GM23338 (cell line): ENCODE measurements at regions not wholly inside any gene's neighbourhood (a gene's known extent, or its start where the extent isn't known, plus 50 kb on each side); places are given as distances from the start of the nearest gene placed in this dataset.
"Not testable (repeated sequence)": the region's sequence is repeated elsewhere in the genome, so short reads cannot be mapped to it uniquely, and the experiment has no call there.

Experiments
- ATAC-seq: fragments of 200-7000 bp; cut with Tn5 transposase; 3 replicates; pipeline ENCODE4 v1.9.1; 2020
- DNase-seq: peaks from one replicate; pipeline ENCODE4 v3.0.0-alpha.2; 2015; ENCODE audit warnings: low spot score
- H2AFZ ChIP-seq: fragments of 200-600 bp; sonication (generic); 2 replicates; pipeline ENCODE4 v1.8.0; 2016; ENCODE audit warnings: antibody characterized with exemption, mild to moderate bottlenecking, moderate library complexity
- H3F3A ChIP-seq: fragments of 200-600 bp; sonication (generic); replicated peaks from 2 replicates; pipeline ENCODE4 v1.8.0; 2017; ENCODE audit warnings: antibody characterized with exemption, mixed run types, low read depth
- H3K27ac ChIP-seq: fragments of 200-600 bp; sonication (generic); 2 replicates; pipeline ENCODE4 v1.6.1; 2016; ENCODE audit warnings: low read depth
- H3K27me3 ChIP-seq: fragments of 200-600 bp; sonication (generic); 2 replicates; pipeline ENCODE4 v1.8.0; 2016; ENCODE audit warnings: mild to moderate bottlenecking, mixed run types, moderate library complexity; ENCODE audit not compliant: insufficient read depth
- H3K36me3 ChIP-seq: fragments of 200-600 bp; sonication (generic); 2 replicates; pipeline ENCODE4 v1.8.0; 2016; ENCODE audit warnings: mild to moderate bottlenecking; ENCODE audit not compliant: insufficient read depth
- H3K4me1 ChIP-seq: fragments of 200-600 bp; sonication (generic); 2 replicates; pipeline ENCODE4 v1.8.0; 2016; ENCODE audit warnings: mild to moderate bottlenecking, moderate library complexity; ENCODE audit not compliant: insufficient read depth
- H3K4me2 ChIP-seq: fragments of 200-600 bp; sonication (generic); 2 replicates; pipeline ENCODE4 v1.7.1; 2017; ENCODE audit warnings: mixed run types
- H3K4me3 ChIP-seq: fragments of 200-600 bp; sonication (generic); 2 replicates; pipeline ENCODE4 v1.6.1; 2016; ENCODE audit warnings: mixed run types
- H3K79me2 ChIP-seq: fragments of 200-600 bp; sonication (generic); replicated peaks from 2 replicates; pipeline ENCODE4 v1.8.0; 2017; ENCODE audit warnings: mild to moderate bottlenecking; ENCODE audit not compliant: insufficient read depth
- H3K9me2 ChIP-seq: fragments of 200-600 bp; sonication (generic); 2 replicates; pipeline ENCODE4 v1.8.0; 2017; ENCODE audit not compliant: insufficient read depth
- H4K20me1 ChIP-seq: fragments of 200-600 bp; sonication (generic); replicated peaks from 2 replicates; pipeline ENCODE4 v1.8.0; 2017; ENCODE audit warnings: mild to moderate bottlenecking; ENCODE audit not compliant: insufficient read depth
- H3K27ac Mint-ChIP-seq: 2 replicates; pipeline ENCODE4 v1.8.0; 2020; ENCODE audit warnings: inconsistent platforms, mild to moderate bottlenecking, moderate library complexity, mixed read lengths
- H3K27me3 Mint-ChIP-seq: 3 replicates; pipeline ENCODE4 v1.8.0; 2022; ENCODE audit warnings: low read depth, mild to moderate bottlenecking, moderate library complexity, mixed read lengths, inconsistent platforms; ENCODE audit not compliant: insufficient read depth, poor library complexity
- H3K36me3 Mint-ChIP-seq: 3 replicates; pipeline ENCODE4 v1.8.0; 2021; ENCODE audit warnings: low read depth, mild to moderate bottlenecking, inconsistent platforms, moderate library complexity, mixed read lengths
- H3K4me1 Mint-ChIP-seq: 3 replicates; pipeline ENCODE4 v1.8.0; 2020; ENCODE audit warnings: mild to moderate bottlenecking, inconsistent platforms, mixed read lengths
- H3K4me3 Mint-ChIP-seq: 3 replicates; pipeline ENCODE4 v1.8.0; 2021; ENCODE audit warnings: moderate library complexity, mild to moderate bottlenecking, inconsistent platforms, mixed read lengths
- H3K9me3 Mint-ChIP-seq: 3 replicates; pipeline ENCODE4 v1.8.0; 2020; ENCODE audit warnings: moderate library complexity, mild to moderate bottlenecking, inconsistent platforms, mixed read lengths
- EZH2phosphoT487 ChIP-seq: fragments of 200-600 bp; sonication (generic); IDR thresholded peaks from one replicate; pipeline ENCODE4 v1.8.1; 2018; ENCODE audit warnings: antibody characterized with exemption; ENCODE audit not compliant: unreplicated experiment
- POLR2AphosphoS5 ChIP-seq: IDR thresholded peaks from 2 replicates; pipeline ENCODE4 v1.6.1; 2016; ENCODE audit warnings: antibody characterized with exemption, low read depth
- ZNF114 ChIP-seq: fragments of 250-450 bp; sonication (Bioruptor Pico); IDR thresholded peaks from 2 replicates; pipeline ENCODE4 v1.5.0; 2020; ENCODE audit warnings: mild to moderate bottlenecking, moderate library complexity
- TF ChIP-seq, protein P1 (sequence below): IDR thresholded peaks from one replicate; pipeline ENCODE4 v1.6.1; 2018; ENCODE audit warnings: antibody characterized with exemption; ENCODE audit not compliant: unreplicated experiment
- TF ChIP-seq, protein P2 (sequence below): IDR thresholded peaks from 2 replicates; pipeline ENCODE4 v1.6.1; 2016; ENCODE audit warnings: antibody characterized with exemption

- TF ChIP-seq ZNF114 (CRISPR knock-in tag) (no peak), EZH2phosphoT487 (no peak), POLR2AphosphoS5 (no peak)
- TF ChIP-seq, protein P1, sequence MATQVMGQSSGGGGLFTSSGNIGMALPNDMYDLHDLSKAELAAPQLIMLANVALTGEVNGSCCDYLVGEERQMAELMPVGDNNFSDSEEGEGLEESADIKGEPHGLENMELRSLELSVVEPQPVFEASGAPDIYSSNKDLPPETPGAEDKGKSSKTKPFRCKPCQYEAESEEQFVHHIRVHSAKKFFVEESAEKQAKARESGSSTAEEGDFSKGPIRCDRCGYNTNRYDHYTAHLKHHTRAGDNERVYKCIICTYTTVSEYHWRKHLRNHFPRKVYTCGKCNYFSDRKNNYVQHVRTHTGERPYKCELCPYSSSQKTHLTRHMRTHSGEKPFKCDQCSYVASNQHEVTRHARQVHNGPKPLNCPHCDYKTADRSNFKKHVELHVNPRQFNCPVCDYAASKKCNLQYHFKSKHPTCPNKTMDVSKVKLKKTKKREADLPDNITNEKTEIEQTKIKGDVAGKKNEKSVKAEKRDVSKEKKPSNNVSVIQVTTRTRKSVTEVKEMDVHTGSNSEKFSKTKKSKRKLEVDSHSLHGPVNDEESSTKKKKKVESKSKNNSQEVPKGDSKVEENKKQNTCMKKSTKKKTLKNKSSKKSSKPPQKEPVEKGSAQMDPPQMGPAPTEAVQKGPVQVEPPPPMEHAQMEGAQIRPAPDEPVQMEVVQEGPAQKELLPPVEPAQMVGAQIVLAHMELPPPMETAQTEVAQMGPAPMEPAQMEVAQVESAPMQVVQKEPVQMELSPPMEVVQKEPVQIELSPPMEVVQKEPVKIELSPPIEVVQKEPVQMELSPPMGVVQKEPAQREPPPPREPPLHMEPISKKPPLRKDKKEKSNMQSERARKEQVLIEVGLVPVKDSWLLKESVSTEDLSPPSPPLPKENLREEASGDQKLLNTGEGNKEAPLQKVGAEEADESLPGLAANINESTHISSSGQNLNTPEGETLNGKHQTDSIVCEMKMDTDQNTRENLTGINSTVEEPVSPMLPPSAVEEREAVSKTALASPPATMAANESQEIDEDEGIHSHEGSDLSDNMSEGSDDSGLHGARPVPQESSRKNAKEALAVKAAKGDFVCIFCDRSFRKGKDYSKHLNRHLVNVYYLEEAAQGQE, result no peak
- TF ChIP-seq, protein P2, sequence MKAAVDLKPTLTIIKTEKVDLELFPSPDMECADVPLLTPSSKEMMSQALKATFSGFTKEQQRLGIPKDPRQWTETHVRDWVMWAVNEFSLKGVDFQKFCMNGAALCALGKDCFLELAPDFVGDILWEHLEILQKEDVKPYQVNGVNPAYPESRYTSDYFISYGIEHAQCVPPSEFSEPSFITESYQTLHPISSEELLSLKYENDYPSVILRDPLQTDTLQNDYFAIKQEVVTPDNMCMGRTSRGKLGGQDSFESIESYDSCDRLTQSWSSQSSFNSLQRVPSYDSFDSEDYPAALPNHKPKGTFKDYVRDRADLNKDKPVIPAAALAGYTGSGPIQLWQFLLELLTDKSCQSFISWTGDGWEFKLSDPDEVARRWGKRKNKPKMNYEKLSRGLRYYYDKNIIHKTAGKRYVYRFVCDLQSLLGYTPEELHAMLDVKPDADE, result no peak
Observed at GRCh38 chr2:94622113-94622618, 249.1 kb upstream of the TEKT4 start (continued).

- H3K27me3 Mint-ChIP-seq, H3K9me3 Mint-ChIP-seq, ATAC-seq, H3K27me3 ChIP-seq, H3K36me3 Mint-ChIP-seq, H3K4me1 ChIP-seq, H3K27ac ChIP-seq, H3K4me3 Mint-ChIP-seq, H3K36me3 ChIP-seq, H3K4me2 ChIP-seq, H3F3A ChIP-seq, H3K9me2 ChIP-seq, H3K79me2 ChIP-seq, H2AFZ ChIP-seq, H3K4me1 Mint-ChIP-seq, H3K4me3 ChIP-seq, DNase-seq, H3K27ac Mint-ChIP-seq, H4K20me1 ChIP-seq: not testable (repeated sequence)
Observed at GRCh38 chr2:94628953-94629352, 242.3 kb upstream of the TEKT4 start.

- ATAC-seq, H3K4me1 ChIP-seq, H3F3A ChIP-seq, DNase-seq, H2AFZ ChIP-seq, H3K36me3 Mint-ChIP-seq, H3K9me3 Mint-ChIP-seq, H3K27ac ChIP-seq, H3K9me2 ChIP-seq, H3K79me2 ChIP-seq, H3K4me3 Mint-ChIP-seq, H3K4me2 ChIP-seq, H3K36me3 ChIP-seq, H3K4me3 ChIP-seq, H3K27ac Mint-ChIP-seq, H3K27me3 ChIP-seq, H3K27me3 Mint-ChIP-seq, H3K4me1 Mint-ChIP-seq, H4K20me1 ChIP-seq: not testable (repeated sequence)
Observed at GRCh38 chr2:94641397-94641796, 229.8 kb upstream of the TEKT4 start.

- H3F3A ChIP-seq, H2AFZ ChIP-seq, ATAC-seq, H3K36me3 Mint-ChIP-seq, H3K27ac Mint-ChIP-seq, H3K4me2 ChIP-seq, H3K27me3 Mint-ChIP-seq, H3K27ac ChIP-seq, H3K36me3 ChIP-seq, H3K4me1 ChIP-seq, H4K20me1 ChIP-seq, DNase-seq, H3K4me1 Mint-ChIP-seq, H3K9me3 Mint-ChIP-seq, H3K79me2 ChIP-seq, H3K4me3 Mint-ChIP-seq, H3K27me3 ChIP-seq, H3K9me2 ChIP-seq, H3K4me3 ChIP-seq: not testable (repeated sequence)
Observed at GRCh38 chr2:94652131-94652530, 219.1 kb upstream of the TEKT4 start.

DNA sequence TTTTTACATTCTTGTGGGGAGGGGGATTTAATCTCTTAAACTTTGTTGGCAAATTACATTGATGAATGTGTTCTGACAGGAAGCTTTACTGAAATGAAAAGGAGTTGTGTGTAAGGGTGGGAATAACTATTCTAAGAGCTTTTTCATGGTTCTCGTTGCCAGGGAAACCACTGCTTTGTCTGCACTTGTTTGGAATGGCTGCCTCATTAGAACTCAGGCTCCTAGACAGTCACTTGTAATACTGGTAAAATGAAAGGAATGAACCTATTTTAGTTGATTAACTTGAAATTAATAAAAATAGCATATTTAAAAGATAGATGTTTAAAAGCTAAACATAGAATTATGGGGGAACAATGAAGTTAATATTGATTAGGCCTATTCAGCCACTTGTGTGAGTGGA lies 201.4 kb upstream of the TEKT4 start:
- not testable (repeated sequence) for H3K4me2 ChIP-seq, DNase-seq, H3K4me1 Mint-ChIP-seq, H3K36me3 ChIP-seq, H3K27ac ChIP-seq, H3F3A ChIP-seq, H3K4me3 Mint-ChIP-seq, ATAC-seq, H3K79me2 ChIP-seq, H2AFZ ChIP-seq, H4K20me1 ChIP-seq, H3K9me3 Mint-ChIP-seq, H3K27ac Mint-ChIP-seq, H3K36me3 Mint-ChIP-seq, H3K27me3 ChIP-seq, H3K4me1 ChIP-seq, H3K9me2 ChIP-seq, H3K4me3 ChIP-seq
- H3K27me3 Mint-ChIP-seq, result peaks cover 10% of the 10 kb centered on the region

DNA sequence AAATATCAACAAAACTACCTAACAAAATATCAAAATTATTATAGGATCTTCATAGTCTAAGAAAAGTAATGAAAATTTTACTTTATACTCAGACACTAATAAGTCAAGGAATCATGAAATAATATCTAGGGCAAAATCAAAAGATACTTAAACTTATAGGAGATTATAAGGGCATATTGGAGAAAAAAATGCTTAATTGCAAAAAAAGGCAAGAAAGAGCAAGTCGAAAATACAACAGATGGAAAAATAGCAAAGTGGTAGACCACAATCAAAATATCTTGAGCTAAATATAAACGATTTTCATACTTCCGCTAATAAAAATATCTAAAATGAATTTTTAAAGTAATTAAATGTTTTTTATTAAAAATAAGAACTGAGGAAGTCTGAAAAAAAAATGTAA lies 177.0 kb upstream of the TEKT4 start:
- not testable (repeated sequence) for H3K4me2 ChIP-seq, H3K27ac Mint-ChIP-seq, H3K27me3 Mint-ChIP-seq, H3K27ac ChIP-seq, H3K4me1 ChIP-seq, H3K9me3 Mint-ChIP-seq, H3F3A ChIP-seq, H3K9me2 ChIP-seq, H3K36me3 ChIP-seq, DNase-seq, H2AFZ ChIP-seq, ATAC-seq, H3K36me3 Mint-ChIP-seq, H3K27me3 ChIP-seq, H3K4me3 ChIP-seq, H3K4me3 Mint-ChIP-seq, H3K4me1 Mint-ChIP-seq, H4K20me1 ChIP-seq, H3K79me2 ChIP-seq
